ENCODE measurements at regions not wholly inside any gene's neighbourhood (a gene's known extent, or its start where the extent isn't known, plus 50 kb on each side); places are given as distances from the start of the nearest gene placed in this dataset.

- TF ChIP-seq, protein P1, sequence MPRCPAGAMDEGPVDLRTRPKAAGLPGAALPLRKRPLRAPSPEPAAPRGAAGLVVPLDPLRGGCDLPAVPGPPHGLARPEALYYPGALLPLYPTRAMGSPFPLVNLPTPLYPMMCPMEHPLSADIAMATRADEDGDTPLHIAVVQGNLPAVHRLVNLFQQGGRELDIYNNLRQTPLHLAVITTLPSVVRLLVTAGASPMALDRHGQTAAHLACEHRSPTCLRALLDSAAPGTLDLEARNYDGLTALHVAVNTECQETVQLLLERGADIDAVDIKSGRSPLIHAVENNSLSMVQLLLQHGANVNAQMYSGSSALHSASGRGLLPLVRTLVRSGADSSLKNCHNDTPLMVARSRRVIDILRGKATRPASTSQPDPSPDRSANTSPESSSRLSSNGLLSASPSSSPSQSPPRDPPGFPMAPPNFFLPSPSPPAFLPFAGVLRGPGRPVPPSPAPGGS (IDR thresholded peaks at IDR 0.05): no peak
- TF ChIP-seq USF2 (IDR thresholded peaks at IDR 0.05): no peak
- TF ChIP-seq FOXS1 (CRISPR knock-in tag; IDR thresholded peaks at IDR 0.05): no peak
- no peak for TF ChIP-seq POLR2A (IDR thresholded peaks at IDR 0.05; ENCODE audit: low read length)
- no peak for TF ChIP-seq GATA3 (IDR thresholded peaks at IDR 0.05; ENCODE audit: borderline replicate concordance)
- TF ChIP-seq, protein P2, sequence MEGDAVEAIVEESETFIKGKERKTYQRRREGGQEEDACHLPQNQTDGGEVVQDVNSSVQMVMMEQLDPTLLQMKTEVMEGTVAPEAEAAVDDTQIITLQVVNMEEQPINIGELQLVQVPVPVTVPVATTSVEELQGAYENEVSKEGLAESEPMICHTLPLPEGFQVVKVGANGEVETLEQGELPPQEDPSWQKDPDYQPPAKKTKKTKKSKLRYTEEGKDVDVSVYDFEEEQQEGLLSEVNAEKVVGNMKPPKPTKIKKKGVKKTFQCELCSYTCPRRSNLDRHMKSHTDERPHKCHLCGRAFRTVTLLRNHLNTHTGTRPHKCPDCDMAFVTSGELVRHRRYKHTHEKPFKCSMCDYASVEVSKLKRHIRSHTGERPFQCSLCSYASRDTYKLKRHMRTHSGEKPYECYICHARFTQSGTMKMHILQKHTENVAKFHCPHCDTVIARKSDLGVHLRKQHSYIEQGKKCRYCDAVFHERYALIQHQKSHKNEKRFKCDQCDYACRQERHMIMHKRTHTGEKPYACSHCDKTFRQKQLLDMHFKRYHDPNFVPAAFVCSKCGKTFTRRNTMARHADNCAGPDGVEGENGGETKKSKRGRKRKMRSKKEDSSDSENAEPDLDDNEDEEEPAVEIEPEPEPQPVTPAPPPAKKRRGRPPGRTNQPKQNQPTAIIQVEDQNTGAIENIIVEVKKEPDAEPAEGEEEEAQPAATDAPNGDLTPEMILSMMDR (IDR thresholded peaks at IDR 0.05): no peak
- TF ChIP-seq RNF2 (IDR thresholded peaks at IDR 0.05; ENCODE audit: borderline replicate concordance, low read depth): no peak
- TF ChIP-seq REST (IDR thresholded peaks at IDR 0.05): no peak
- TF ChIP-seq CEBPB (IDR thresholded peaks at IDR 0.05): no peak
- no peak for TF ChIP-seq EP300 (IDR thresholded peaks at IDR 0.05)
These were observed 792.3 kb upstream of the HS3ST1 start for GRCh38 chr4:12221031-12221430.
